Right kidney (tissue), 1 donor: ENCODE measurements at regions not wholly inside any gene's neighbourhood (a gene's known extent, or its start where the extent isn't known, plus 50 kb on each side); places are given as distances from the start of the nearest gene placed in this dataset.
"Not testable (repeated sequence)": the region's sequence is repeated elsewhere in the genome, so short reads cannot be mapped to it uniquely, and the experiment has no call there.

Experiments
- DNase-seq: peaks from one replicate; pipeline ENCODE4 v3.0.0-alpha.2; 2016

DNA sequence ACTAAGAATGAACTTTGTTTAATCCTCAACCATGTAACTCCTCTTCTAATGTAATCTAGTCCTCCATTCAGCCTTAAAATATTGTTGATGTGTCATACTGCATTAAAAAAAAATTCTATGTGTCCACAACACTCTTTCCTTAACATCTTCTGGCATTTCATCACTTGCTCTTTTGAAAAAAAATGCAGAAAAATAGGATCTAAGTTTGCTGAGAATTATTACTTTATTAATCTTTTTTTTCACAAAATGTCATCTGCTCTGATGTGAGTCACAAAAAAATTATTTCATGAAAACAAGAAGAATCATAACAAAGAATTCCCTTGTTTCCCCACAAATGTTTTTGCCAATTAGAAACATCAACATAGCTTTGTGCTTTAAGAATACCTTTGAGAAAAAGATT is 410.1 kb upstream of the MGAT4C start:
- no peak for DNase-seq

DNA sequence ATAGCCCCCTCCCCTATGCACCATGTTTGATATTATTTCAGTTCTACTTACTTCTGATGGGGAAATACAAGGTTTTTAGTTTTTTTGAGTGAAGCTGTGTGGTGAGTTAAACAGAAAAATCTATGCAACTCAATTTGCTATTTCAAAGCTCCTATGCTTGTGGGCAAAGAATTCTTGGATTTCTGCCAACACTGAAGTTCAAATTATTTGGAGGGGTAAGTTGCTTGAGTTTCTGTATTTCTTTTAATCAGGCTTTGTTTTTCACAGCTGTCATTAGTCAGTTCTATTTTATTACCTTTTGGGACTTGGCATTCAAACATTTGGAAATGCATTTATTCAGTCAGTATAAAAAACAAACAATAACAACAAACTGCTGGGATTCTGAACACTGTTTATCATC is 407.5 kb upstream of the MGAT4C start:
- no peak for DNase-seq

DNA sequence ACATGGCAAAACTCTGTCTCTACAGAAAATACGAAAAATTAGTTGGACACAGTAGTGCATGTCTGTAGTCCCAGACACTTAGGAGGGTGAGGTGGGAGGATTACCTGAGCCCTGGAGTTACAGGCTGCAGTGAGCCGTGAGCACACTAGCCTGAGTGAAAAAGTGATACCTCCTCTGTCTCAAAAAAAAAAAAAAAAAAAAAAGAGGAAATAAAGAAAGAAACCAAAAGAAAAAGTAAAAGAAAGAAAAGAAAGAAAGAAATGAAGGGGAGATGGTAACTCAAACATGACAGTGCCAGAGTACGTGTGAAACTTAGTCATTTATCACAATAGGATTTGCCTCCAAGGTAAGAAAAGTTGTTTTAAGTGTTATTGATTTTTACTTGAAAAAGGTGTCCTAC is 407.0 kb upstream of the MGAT4C start:
- DNase-seq = no peak

DNA sequence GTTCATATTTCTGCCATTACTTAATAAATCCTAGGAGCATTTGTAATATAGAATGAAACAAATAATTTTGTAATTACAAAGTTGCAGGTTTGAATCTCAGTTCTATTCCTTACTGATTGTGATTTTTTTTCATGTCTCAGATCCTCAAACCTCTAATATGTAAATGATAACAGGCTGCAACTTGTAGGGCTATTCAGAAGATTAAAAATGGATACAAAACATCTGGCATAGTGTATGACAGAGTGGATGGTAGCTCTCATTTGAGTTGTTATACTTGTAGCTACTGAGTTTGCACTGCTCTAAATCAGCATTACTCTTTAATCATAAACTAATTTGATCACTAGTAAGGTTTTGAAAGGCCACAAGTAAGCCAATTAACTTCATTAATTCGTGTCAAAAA is 406.3 kb upstream of the MGAT4C start:
- DNase-seq = no peak

DNA sequence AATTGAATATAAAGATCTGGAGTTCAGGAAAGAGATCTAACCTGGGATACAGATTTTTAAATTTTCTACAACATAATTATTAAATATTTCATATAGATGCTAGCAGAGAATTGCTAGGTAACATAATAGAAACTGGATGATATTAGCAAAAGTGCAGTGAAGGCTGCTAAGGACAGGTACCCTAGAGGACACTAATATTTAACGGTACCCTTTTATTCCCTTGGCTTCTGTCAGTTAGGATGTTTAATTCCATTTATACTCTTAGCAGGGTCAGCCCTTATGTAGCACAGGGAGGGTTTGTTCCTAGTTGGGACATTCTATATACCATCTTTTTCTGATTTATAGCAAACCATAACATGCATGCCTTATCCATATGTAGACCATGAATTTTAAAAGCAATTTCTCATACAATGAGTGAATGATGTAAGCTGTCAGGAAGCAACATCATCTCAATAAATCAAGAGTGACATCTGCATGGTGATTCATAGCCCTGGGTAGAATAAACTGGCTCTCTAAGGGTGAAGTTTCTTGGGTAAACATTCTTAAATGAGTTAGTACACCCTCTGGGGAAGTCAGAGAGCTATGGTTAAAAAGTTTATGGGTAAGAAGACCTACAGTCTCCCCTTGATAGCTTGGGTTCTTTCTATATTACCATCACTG is 404.4 kb upstream of the MGAT4C start:
- DNase-seq = no peak

DNA sequence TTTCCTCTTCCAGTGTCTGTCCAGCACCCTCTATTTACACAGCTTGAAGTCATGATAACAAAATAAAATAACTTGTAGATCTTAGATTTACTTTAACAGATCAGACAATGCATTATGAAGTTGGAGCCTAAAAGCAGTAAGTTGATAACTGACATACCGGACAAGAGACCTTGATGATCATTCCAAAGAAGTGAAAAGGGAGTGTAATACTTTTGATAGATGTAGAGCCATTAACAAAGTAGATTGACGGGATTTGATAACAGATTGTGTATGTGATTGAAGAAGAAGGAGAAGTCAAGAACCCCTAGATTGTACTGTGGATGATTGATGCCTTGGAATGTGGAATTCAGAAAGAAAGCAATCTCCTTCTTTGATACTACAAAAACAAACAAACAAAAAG is 403.8 kb upstream of the MGAT4C start:
- no peak for DNase-seq

DNA sequence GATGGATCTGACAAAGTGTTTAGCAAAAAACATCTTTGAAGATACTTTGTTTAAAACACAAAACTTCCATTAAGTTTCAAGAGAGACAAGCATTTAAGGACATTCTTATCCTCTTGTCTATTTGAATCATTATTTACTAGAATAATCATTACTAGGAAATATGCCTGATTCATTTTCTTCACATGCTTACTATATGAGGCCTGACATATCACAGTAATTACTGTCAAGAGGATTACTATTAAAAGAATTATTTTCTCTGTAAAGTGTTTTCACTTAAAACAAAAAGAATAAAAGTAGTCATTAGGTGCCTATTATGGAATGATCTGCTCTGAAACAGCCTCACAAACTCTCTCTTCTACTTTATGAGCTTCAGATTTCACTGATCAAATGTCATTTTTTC is 402.1 kb upstream of the MGAT4C start:
- no peak for DNase-seq

DNA sequence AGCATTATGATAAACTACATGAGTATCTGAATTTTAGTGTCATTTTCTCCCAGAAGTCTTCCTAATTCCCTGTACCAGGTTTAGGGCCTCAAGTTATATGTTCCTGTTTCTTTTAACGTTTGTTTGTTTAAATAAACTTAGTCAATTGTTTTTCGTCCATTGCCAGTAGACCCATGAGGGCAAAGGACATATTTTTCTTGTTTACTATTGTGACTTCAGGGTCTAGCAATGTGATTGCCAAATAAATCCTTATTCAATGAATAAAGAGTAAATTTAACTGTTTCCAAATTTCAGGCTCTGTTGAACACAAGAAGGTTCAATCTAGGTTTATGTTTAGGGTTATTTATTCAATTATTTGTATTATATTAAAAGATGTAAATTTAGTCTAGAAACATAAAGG is 391.6 kb upstream of the MGAT4C start:
- no peak for DNase-seq

DNA sequence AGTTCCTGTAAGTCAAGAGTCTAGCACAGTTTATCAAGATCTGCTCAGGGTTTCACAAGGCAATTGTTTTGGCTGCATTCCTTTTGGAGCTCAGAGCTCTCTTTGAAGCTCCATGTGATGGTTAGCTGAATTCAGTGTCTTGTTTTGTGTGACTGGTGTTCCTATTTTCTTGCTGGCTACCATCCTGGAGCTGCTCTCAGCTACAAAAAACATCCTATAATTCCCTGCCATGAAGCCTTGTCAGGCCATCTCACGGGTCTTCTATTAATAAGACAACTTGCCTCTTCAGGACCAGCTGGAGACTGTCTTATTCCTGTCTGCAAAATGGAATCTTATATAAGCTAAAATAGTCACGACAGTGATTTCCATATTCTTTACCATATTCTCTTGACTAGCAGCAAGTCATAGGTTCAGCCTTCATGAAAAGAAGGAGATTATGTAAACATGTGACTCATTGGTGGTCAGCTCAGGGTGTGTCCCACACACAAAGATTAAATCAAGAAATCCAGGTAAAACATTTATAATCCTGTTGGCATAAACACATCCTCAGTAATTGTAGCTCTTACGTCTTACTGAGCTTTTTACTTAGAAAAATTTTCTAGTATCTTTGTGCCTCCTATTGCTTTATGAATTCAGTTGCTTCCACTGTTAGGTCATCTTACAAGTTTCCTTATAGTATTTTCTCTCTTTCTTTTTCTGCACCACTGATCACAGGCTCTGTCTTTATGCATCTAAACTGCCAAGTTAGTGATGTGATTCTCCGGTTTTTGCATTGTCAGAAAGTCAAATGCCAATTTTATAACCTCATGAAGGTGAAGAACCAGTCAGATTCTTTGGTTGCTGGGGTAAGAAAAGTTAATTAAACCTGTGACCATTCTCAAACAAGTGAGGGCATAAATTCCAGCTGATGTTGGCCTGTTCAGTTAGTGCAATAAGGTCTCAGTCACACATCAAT is 378.5 kb upstream of the MGAT4C start:
- no peak for DNase-seq

DNA sequence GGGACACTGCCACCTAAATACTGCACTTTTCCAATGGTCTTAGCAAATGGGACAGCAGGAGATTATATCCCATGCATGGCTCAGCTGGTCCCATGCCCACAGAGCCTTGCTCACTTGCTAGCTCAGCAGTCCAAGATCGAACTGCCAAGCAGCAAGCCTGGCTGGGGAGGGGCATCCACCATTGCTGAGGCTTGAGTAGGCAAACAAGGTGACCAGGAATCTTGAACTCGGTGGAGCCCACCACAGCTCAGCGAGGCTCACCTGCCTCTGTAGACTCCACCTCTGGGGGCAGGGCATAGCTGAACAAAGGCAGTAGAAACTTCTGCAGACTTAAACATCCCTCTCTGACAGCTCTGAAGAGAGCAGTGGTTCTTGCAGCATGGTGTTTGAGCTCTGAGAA is 370.8 kb upstream of the MGAT4C start:
- no peak for DNase-seq

DNA sequence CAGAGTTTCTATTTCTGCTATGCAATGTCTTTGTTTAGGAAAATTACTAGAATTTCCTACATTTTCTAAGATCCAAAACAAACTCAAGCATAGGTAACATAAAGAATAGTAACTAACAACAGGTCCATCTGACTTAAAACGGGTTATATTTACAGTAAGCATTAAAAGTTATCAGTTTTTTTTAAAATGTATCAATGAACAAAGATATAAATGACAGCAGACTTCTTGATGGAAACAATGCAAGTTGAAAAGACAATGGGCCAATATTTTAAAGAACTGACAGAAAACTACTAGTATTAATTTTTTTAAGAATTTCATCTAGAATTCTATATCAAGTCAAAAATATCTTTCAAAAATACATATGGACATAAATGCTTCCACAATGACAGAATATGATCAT is 367.1 kb upstream of the MGAT4C start:
- no peak for DNase-seq

DNA sequence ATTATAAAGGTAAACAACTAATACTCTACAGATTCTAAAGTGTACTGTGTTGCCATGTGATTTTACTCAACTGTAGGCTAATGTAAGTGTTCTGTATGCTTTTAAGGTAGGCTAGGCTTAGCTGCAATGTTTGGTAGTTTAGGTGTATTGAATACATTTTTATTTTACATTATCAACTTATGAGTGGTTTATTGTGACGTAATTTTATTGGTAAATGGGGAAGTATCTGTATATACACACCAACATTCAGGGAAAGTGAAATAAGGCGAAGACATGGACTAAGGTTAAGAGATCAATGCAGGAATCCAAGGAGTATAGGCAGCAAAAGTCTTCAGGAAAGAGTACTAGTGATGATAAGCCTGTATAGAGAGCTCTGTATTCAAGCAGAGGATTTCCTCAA is 365.8 kb upstream of the MGAT4C start:
- DNase-seq = no peak

DNA sequence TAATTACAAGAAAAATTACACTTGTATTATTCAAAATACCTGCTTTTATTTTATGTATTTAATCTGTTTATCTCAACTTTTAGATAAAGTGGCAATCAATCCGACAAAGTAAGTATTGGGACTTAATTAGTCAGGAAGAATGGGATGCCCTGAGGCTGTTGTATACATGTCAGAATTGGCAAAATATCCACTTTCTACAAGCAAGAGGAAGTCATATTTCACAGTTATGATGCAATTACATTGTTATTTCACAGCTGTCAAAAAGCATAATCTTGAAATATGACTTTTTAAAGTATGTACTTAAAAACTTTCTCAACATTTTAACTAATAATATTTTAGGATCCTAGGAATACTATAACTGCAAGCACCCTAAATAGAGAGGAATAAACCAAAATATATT is 357.1 kb upstream of the MGAT4C start:
- DNase-seq = no peak

DNA sequence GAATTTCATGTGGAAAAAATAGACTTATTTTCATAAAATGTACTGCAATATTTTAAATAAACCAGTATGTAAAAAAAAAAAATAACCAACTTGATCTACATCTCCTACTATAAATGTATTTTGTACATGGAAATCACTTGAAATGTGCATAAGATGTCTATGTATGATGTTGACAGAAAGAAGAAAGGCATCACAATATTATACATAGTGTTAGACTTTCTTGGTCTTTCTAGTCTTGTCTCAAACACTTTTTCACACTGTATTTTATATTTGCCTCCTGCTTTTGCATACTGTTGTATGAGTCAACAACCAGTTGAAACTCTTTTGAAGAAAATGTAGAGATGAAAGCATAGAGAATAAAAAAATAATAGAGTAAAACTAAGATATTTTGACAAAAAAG is 352.4 kb upstream of the MGAT4C start:
- no peak for DNase-seq

DNA sequence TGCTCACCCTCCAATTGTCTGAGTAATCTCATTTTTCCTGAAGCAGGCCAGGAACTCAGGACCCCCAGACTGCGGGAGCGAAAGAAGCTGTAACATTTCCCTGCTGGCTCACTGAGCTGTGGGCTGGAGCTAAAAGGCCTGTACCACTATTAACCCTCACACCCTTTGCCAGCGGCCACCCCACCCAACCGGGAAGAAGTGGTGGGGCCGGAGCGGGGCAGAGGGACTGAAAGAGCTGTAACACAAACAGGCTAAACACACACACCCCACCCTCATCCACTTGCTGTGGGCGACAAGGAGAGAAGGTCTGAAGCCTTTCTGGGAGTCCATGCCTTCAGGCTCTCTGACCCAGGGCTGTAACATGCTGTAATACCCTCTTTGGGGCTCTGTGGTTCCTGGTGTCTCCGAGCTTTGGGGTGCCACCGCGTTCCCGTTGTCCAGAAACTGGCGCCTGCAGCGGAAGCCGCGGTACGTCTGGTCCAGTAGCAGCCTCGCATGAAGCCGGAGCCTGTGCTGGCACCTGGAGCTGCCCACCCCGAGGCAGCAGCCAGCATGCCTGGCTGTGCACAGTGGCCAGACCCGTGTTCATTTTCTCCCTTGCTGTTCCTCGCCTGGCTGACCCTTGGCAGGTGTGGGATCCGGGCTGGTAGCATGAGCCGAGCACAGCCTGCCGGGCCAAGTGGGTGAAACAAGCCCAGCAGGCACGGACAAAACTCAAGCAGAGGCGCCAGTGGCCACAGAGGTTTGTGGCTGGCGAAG is 345.5 kb upstream of the MGAT4C start:
- DNase-seq = no peak

DNA sequence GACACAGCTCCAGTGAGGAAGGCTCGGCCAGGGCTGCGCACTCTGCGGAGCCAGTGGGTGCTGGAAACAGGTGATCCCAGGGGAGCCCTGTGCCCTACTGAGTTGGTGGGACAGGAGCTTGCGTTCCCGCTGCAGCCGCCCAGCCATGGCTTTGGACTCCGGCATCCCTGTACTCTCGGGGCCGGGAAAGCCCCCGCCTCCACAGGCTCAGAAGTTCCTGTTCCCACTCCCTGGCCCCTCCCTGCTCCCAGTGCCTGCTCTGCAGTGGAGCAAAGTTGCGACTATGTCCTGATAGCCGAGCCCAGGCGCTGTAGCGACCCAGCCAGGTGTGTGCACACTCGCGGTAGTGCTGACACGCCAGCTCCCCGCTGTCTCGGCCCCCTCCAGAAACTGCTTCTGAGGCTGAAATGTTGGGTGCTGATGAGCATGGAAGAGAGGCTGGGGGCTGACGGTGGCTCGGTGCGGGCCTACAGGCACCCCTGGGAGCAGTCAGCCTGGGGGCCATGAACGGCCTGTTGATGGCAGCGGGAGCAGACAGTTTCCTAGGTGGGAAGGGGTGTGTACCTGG is 344.6 kb upstream of the MGAT4C start:
- DNase-seq = no peak

DNA sequence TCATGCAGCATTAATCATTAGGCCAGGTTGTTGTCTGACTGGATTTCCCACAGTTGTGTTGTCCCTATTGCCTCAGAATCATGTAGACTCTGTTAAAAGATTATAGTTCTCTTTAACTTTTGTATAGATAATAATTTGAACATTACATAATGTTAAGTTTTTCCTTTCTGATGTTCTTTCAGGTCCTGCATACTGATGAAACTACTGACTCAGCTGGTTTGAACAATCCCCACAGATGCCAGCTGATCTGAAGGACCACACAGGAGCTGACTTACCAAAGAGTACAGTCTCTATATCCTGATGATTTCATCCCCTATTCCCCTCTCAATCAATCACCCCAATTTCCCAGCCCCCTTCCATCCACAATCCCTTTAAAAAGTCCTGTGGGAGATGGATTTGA is 341.2 kb upstream of the MGAT4C start:
- no peak for DNase-seq

DNA sequence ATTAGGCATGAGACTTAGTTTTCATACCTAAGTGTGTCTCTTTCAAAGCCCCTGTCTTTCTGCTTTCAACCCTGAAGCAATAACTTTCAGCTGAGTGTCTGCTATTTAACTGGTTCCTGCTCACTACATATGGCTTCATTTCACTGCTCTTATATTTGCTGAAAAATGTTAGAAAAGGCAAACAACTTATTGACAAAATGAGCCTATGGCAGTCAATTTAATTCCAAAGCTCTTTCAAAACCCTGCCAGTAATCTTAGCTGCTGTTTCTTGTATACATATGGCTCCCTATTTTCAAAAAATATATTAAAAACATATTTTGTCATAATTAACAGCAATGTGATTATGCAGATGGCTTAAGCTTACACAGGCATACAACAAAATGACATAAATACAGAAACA is 334.1 kb upstream of the MGAT4C start:
- no peak for DNase-seq

DNA sequence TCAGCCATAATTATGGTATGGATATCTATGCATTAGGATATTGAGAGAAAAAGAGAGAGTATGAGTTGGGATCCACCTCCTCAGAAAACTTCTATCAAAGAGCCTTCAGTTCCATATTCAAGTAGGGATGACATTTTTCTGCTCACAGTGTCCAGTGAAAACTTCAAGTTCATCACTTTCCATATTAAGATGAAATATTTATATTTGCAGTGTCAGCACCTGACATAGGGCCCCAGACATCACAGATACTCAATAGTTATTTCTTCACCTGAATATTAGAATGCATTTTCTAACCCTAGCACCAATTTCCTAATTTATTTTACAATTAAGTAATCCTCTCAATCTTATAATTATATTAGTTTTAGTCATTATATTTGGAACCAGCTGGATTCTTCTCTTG is 318.0 kb upstream of the MGAT4C start:
- DNase-seq = no peak

DNA sequence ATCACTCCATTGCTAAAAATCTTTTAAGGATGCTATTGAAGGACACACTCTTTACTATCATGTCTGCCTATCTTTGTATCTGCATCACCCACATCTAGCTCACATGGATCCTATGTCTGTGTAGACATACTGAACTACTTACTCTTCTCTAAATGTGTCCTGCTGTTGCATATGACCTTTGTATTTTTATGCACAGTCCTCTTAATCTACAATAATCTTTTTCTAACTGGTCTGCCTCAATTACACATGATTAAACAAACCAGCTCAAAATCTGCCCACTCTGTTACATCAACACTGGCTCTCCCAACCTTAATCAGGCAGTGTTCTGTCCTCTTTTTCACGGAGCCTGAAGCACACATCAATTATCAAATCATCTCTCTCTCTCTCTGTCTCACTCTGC is 316.3 kb upstream of the MGAT4C start:
- no peak for DNase-seq

DNA sequence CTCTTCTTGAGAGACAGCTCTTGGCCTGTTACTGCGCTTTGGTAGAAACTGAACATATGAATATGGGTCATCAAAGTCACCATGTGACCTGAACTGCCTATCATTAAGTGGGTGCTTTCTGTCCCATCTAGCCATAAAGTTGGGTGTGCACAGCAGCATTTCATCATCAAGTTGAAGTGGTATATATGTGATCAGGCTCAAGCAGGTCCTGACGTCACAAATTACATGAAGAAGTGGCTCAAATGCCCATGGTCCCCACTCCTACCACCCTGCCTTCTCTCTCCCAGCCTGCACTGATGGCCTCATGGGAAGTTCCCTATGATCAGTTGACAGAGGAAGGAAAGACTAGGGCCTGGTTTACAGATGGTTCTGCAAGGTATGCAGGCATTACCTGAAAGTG is 308.8 kb upstream of the MGAT4C start:
- DNase-seq = no peak

DNA sequence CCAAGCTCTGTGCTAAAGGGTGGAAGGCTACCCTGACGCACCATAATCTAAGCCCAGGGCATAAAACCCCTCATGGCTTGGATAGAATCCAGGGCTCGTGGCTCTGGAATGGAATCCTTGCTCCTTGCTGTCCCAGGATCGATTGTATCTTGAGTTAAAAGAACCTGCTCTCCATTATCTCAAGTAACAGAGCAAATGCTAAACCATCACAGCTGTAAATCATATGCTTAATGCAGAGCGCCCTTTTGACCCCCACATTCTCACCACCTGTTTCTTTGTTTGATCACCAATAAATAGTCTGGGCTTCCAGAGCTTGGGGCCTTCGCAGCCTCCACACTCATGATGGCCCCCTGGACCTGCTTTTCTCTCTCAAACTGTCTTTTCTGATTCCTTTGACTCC is 299.3 kb upstream of the MGAT4C start:
- DNase-seq = not testable (repeated sequence)

DNA sequence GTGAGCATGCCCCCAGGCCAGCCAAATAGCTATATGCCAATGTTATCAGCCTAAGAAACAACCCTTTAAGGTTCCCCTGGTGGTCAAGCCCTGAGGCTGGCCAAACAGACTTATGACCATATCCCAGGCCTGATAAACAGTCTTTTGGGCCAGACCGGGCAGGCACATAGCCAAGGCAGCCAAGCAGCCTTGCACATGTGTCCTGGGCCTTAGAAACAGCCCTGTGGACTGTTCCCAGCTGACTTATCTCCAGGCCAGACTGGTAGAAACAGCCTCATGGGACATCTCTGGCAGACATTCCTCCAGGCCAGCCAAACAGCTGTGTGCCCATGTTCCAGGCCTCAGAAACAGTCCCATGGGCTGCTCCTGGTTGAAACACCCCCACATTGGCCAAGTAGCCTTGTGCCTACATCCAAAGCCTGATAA is 295.0 kb upstream of the MGAT4C start:
- no peak for DNase-seq
